GM18951 (cell line): ENCODE measurements at regions not wholly inside any gene's neighbourhood (a gene's known extent, or its start where the extent isn't known, plus 50 kb on each side); places are given as distances from the start of the nearest gene placed in this dataset.

Experiments
- POLR2A ChIP-seq: IDR thresholded peaks from 4 replicates; pipeline ENCODE4 v1.6.1; 2011; ENCODE audit warnings: mild to moderate bottlenecking; ENCODE audit not compliant: insufficient read length, insufficient read depth; ENCODE audit errors: extremely low read depth
- in situ Hi-C: fragments of 300-500 bp; cut with MboI; formaldehyde crosslinking; loops from one replicate; pipeline ENCODE4 v1.12.0; 2022; ENCODE audit warnings: low sequenced_read_pairs, mixed read lengths, inconsistent platforms; ENCODE audit not compliant: unreplicated experiment

- in situ Hi-C loops, result no loop called here
- no peak for TF ChIP-seq POLR2A
Measured at GRCh38 chr5:106543330-106543729, 1127.4 kb downstream of the EFNA5 start.

GRCh38 chr5:106530150-106530549 lies 1140.6 kb downstream of the EFNA5 start:
- no peak for TF ChIP-seq POLR2A
- in situ Hi-C loops, result no loop called here

DNA sequence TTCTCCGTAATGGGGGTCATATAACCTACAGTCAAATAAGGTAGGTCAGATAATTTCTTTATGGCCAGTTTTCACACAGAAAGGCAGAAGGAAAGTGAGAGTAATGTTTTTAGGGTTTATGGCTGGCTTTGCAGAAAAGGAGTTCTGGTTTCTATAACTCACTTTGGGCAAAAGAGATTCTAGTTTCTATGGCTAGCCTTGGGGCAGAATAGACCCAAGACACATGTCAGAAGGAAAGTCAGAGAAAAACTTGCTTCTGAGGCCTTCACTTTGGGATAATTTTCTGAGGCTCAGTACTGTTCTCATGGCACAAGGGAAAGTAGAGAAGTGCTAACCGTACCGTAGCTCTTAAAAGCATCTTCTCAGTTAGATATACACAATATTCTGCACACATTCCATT lies 1145.3 kb downstream of the EFNA5 start:
- in situ Hi-C loops, result no loop called here

GRCh38 chr5:106523852-106524251 lies 1146.9 kb downstream of the EFNA5 start:
- in situ Hi-C loops, result no loop called here
- no peak for TF ChIP-seq POLR2A

More for the DNA sequence above, 1145.3 kb downstream of the EFNA5 start:
- TF ChIP-seq POLR2A, result no peak

- in situ Hi-C loops, result no loop called here
- no peak for TF ChIP-seq POLR2A
Measured at GRCh38 chr5:106522296-106522695, 1148.4 kb downstream of the EFNA5 start.

DNA sequence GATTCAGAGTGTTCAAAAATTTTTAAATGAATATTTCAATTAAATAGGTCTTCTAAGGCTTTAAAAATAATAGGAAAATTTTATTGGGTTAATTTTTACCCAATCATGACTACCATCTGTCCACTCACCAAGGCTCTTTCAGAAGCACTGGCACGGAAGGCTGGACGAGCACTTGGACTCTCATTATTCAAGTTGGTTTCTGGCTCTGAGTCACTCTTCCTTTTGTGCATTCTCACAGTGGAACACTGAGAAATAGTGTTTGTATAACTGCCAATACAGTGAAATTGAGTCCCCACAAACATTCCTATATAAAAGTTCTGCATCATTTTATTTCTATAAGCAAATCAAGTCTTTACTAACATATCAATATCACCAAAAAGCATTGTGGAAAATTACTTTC lies 1149.0 kb downstream of the EFNA5 start:
- in situ Hi-C loops, result no loop called here
- no peak for TF ChIP-seq POLR2A

- TF ChIP-seq POLR2A, result no peak
- in situ Hi-C loops, result no loop called here
Measured at GRCh38 chr5:106510321-106510720, 1160.4 kb downstream of the EFNA5 start.

GRCh38 chr5:106508894-106509293 lies 1161.8 kb downstream of the EFNA5 start:
- TF ChIP-seq POLR2A, result no peak
- in situ Hi-C loops, result no loop called here

- in situ Hi-C loops, result no loop called here
Measured at GRCh38 chr5:106493910-106494309, 1176.8 kb downstream of the EFNA5 start.

GRCh38 chr5:106489004-106489403 lies 1181.7 kb downstream of the EFNA5 start:
- in situ Hi-C loops, result no loop called here
- TF ChIP-seq POLR2A, result no peak

More at GRCh38 chr5:106493910-106494309, 1176.8 kb downstream of the EFNA5 start:
- TF ChIP-seq POLR2A, result no peak

DNA sequence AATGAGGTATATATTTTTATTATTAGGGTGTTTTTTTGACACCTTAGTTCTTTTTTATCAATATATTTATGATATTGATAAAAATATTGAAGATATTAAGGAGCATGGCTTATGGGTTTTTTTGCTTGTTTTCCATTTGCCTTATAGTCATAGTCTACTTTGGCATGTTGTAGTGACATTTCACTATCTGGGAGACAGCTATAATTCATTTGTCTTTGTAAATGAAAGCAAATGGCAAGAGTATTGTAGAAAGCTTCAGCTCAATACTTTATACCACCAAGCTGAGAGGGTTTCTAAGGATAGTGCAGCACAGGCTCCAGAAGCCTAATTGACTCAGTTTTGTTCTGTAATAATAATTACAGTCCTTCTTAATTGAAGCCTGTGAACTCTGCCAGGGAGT lies 1182.3 kb downstream of the EFNA5 start:
- in situ Hi-C loops, result no loop called here
- no peak for TF ChIP-seq POLR2A

DNA sequence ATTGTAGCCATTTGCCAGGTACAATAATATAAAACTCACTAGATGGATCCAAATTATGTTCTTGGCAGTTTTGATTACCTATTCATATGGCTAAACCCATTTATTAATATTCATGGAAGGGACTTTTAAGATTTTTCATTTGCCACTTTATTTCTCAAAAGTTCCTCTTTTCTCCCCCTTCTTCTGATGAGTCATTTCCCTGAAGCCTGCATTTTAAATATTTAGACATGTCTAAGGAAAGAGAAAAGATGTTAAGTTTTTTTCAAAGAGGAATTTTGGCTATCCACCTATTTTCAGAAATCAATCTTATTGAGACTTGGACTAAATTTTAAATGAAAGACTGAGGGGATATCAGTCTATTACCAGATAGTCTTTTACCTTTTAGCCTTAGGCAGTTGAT lies 1189.4 kb downstream of the EFNA5 start:
- no peak for TF ChIP-seq POLR2A
- in situ Hi-C loops, result no loop called here

DNA sequence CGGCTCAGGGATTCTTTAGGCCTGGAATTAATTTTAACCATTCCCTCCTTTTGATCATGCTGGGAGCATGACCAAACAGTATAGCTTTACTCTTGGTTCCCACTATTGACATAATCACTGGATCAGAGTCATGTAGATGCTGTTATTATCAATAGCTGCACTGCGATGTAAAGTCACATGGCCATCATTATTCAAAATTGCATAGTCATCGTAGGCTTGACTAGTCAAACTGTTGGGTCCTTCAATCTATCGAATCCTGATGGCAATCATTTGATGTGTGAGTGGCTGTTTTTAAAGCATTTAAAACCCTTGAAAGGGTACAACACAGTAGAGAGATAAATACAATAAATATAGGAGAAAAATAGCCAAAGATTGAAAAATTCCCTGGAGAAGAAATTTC lies 1194.1 kb downstream of the EFNA5 start:
- in situ Hi-C loops, result no loop called here
- no peak for TF ChIP-seq POLR2A

DNA sequence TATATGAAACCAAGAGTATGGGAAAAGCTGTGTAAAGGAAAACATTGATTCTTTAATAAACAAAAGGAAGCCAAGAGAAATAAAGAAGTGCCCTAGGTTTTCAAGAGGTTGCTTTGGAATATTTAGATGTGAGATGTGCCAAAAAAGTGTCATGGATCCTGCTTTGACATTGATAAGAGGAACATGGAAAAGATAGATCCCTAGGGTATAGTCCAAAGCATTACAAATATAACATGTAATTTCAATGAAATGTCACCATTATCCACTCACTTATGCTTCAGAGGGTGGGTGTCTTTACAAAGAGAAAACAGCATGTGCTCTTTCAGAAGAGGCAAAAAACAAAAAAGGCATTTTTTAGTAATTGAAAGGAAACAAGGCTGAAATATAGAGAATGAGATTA lies 1196.7 kb downstream of the EFNA5 start:
- no peak for TF ChIP-seq POLR2A
- in situ Hi-C loops, result no loop called here

DNA sequence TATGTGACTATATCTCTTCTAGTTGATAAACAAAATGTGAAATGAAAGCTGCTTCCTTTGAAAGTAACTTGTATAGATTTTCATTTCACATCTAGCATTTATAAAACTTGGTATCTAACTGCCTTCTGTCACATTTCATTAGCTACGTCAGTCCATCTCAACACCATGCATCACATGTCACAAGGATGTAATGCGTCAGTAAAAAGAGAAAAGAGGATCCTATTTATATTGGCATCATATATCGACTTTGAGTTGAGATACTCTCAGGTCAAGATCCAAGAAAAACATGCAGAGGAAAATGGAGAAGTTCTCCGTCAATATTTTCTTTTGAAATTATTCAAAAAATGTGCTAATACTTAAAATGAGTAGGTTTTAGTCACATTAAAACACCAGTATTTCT lies 1211.2 kb downstream of the EFNA5 start:
- TF ChIP-seq POLR2A, result no peak
- in situ Hi-C loops, result no loop called here
